ENCODE measurements at regions not wholly inside any gene's neighbourhood (a gene's known extent, or its start where the extent isn't known, plus 50 kb on each side); places are given as distances from the start of the nearest gene placed in this dataset.

DNA sequence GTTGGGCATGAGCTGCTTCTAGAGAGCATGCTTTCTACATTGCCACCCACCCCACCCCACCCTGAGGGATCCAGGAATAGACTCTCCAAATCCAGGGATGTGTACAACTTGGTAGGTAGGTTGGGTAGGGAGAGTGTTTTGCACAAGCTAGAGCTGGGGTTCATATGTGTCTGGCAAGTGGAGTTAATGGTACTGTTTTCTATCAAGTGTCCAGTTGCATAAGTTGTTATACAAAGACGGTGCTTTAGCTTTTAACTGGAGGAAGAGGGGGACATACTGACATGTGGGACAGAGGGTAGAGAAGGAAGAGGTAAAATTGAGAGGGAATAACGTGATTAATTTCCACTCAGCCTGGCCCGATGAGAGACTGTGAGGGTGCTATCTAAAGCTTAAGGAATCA lies 51.0 kb upstream of the TNC start:
- TF ChIP-seq CTCF (IDR thresholded peaks at IDR 0.05; ENCODE audit: low read depth, low read length, missing control alignments), result no peak
- DNase-seq (ENCODE audit: extremely low read depth, low read depth), result no peak
- H3K4me3 ChIP-seq (replicated peaks; ENCODE audit: low read depth, low read length), result no peak overlapping the region

DNA sequence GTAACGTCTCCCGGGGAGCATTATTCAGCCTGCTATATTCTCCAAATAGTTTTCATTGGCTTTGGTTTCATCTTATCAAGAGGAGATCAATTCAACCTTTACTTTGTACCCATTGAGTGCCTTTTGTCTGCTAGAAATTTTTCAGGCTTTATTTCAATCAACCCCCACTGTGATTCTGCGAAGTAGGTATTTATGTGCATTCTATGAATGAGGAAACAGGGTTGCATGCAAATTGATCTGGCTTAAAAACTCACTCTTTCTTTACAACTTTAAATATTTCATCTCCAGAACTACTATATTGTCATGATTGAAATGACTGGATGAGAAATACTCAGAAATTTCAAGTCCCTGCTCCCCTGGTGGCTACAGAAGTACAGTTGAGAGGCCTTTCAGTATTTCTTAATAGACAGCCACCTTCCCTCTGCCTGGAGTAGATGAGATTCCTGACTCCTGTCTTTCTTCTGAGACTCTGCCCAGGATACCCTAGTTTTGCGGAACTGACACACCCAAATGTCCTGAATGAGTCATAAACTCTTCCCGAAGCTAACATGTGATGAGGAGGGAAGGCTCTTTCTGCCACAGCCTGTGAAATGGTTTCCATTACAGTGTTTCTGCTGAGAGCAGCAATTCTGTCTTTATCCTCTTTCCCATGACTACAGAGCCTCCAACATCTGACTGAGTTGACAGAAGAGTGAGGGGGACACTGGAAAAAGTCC lies 52.6 kb upstream of the TNC start:
- no peak overlapping the region for H3K4me3 ChIP-seq (replicated peaks; ENCODE audit: low read depth, low read length)
- no peak for TF ChIP-seq CTCF (IDR thresholded peaks at IDR 0.05; ENCODE audit: low read depth, low read length, missing control alignments)
- peak; percentile 66 for DNase-seq (ENCODE audit: extremely low read depth, low read depth)

DNA sequence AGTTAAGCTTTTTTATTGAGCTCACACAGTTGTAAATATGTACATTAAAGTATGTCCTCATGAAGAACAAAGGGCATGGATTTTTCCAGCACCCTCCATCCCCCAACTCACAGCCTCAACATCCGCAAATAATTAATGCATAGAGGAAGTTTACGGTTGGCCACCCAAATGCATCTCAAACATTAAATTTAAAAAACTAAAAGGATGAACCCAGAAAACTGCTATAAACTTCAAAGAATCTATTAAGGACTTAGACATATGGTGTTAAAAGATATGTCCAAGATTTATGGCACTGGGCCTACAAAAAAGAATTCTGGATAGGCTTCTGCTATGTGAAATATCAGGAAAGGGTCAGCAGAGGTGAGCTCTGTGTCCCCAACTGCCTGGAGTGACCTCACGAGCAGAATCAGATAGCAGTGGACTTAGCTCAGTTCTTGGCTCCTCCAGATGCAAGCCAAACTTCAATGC lies 54.0 kb upstream of the TNC start:
- no peak for TF ChIP-seq CTCF (IDR thresholded peaks at IDR 0.05; ENCODE audit: low read depth, low read length, missing control alignments)
- no peak for DNase-seq (ENCODE audit: extremely low read depth, low read depth)
- H3K4me3 ChIP-seq (replicated peaks; ENCODE audit: low read depth, low read length), result no peak overlapping the region

- no peak for DNase-seq (ENCODE audit: extremely low read depth, low read depth)
- no peak overlapping the region for H3K4me3 ChIP-seq (replicated peaks; ENCODE audit: low read depth, low read length)
- TF ChIP-seq CTCF (IDR thresholded peaks at IDR 0.05; ENCODE audit: low read depth, low read length, missing control alignments), result no peak
These were observed 64.3 kb upstream of the TNC start for GRCh38 chr9:115182264-115182663.

DNA sequence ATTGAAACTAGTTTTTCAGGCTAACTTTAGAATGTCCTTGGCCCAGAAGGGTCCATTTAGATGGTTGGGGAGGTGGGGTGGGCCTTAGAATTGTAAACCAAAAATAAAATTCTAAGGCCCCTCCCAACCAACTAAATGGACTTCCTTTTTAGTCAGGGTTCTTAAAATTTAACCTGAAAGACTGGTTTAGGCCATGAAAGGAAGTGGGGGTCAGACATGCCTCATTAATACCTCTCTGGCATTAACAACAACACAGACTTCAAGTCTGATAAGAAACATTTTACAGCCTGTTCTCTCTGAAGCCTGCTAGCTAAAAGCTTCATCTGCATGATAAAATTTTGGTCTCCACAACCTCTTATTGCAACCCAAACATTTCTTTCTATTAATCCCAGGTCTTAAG lies 65.5 kb upstream of the TNC start:
- H3K4me3 ChIP-seq (replicated peaks; ENCODE audit: low read depth, low read length), result no peak overlapping the region
- DNase-seq (ENCODE audit: extremely low read depth, low read depth), result no peak
- no peak for TF ChIP-seq CTCF (IDR thresholded peaks at IDR 0.05; ENCODE audit: low read depth, low read length, missing control alignments)

DNA sequence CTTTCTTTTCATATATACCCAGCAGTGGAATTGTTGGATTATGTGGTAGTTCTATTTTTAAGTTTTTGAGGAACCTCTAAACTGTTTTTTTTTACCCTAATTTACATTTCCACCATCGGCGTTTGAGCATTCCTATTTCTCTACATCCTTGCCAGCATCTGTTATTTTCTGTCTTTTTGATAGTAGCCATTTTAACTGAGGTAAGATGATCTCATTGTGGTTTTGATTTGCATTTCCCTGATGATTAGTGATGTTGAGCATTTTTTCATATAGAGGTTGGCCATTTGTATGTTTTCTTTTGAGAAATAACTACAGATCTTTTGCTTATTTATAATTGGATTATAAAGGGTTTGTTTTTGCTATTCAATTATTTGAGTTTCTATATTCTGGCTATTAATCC lies 71.7 kb upstream of the TNC start:
- no peak overlapping the region for H3K4me3 ChIP-seq (replicated peaks; ENCODE audit: low read depth, low read length)
- no peak for TF ChIP-seq CTCF (IDR thresholded peaks at IDR 0.05; ENCODE audit: low read depth, low read length, missing control alignments)
- DNase-seq (ENCODE audit: extremely low read depth, low read depth), result no peak

GRCh38 chr9:115191667-115192066 lies 73.7 kb upstream of the TNC start:
- TF ChIP-seq CTCF (IDR thresholded peaks at IDR 0.05; ENCODE audit: low read depth, low read length, missing control alignments), result no peak
- no peak overlapping the region for H3K4me3 ChIP-seq (replicated peaks; ENCODE audit: low read depth, low read length)
- no peak for DNase-seq (ENCODE audit: extremely low read depth, low read depth)

Data from HFF-Myc (cell line).